ENCODE measurements at regions not wholly inside any gene's neighbourhood (a gene's known extent, or its start where the extent isn't known, plus 50 kb on each side); places are given as distances from the start of the nearest gene placed in this dataset.

- TF ChIP-seq USF2 (CRISPR knock-in tag; IDR thresholded peaks at IDR 0.05): no peak
These were observed 231.1 kb upstream of the MDFIC2 start (continued) for GRCh38 chr3:70543493-70543892.

GRCh38 chr3:70539908-70540307 is 227.5 kb upstream of the MDFIC2 start:
- no peak for TF ChIP-seq ZNF219 (CRISPR knock-in tag; IDR thresholded peaks at IDR 0.05; ENCODE audit: borderline replicate concordance)
- no peak for TF ChIP-seq ZNF121 (CRISPR knock-in tag; IDR thresholded peaks at IDR 0.05)
- no peak for TF ChIP-seq IRF1 (CRISPR knock-in tag; IDR thresholded peaks at IDR 0.05)
- TF ChIP-seq SMAD4 (CRISPR knock-in tag; IDR thresholded peaks at IDR 0.05): no peak
- TF ChIP-seq E2F5 (CRISPR knock-in tag; IDR thresholded peaks at IDR 0.05): no peak
- TF ChIP-seq NFATC4 (CRISPR knock-in tag; IDR thresholded peaks at IDR 0.05): no peak
- TF ChIP-seq ZNF423 (CRISPR knock-in tag; IDR thresholded peaks at IDR 0.05): no peak
- no peak for TF ChIP-seq RELA (CRISPR knock-in tag; IDR thresholded peaks at IDR 0.05; ENCODE audit: borderline replicate concordance)
- TF ChIP-seq ZNF396 (CRISPR knock-in tag; IDR thresholded peaks at IDR 0.05; ENCODE audit: borderline replicate concordance): no peak
- TF ChIP-seq GRHL2 (CRISPR knock-in tag; IDR thresholded peaks at IDR 0.05; ENCODE audit: insufficient replicate concordance, severe bottlenecking): no peak
- no peak for TF ChIP-seq ARID4B (CRISPR knock-in tag; IDR thresholded peaks at IDR 0.05; ENCODE audit: borderline replicate concordance)
- TF ChIP-seq ZBTB43 (CRISPR knock-in tag; IDR thresholded peaks at IDR 0.05): no peak
- TF ChIP-seq NR3C1 (CRISPR knock-in tag; conservative IDR thresholded peaks at IDR 0.05; ENCODE audit: low read depth): no peak
- no peak for TF ChIP-seq NFYB (CRISPR knock-in tag; conservative IDR thresholded peaks at IDR 0.05; ENCODE audit: low read depth)
- TF ChIP-seq ESRRA (CRISPR knock-in tag; IDR thresholded peaks at IDR 0.05; ENCODE audit: borderline replicate concordance): no peak
- TF ChIP-seq TCF7 (CRISPR knock-in tag; IDR thresholded peaks at IDR 0.05; ENCODE audit: low read depth): no peak
- no peak for TF ChIP-seq ZSCAN18 (CRISPR knock-in tag; IDR thresholded peaks at IDR 0.05)
- TF ChIP-seq EMX1 (CRISPR knock-in tag; IDR thresholded peaks at IDR 0.05): no peak
- TF ChIP-seq ZNF138 (CRISPR knock-in tag; conservative IDR thresholded peaks at IDR 0.05): no peak
- no peak for TF ChIP-seq FOXP4 (CRISPR knock-in tag; IDR thresholded peaks at IDR 0.05)
- H3K4me3 Mint-ChIP-seq: no peak overlapping the region
- DNase-seq (ENCODE audit: low spot score) (no peak), ATAC-seq (no peak)
- H3K4me1 Mint-ChIP-seq: peaks cover 25% of the 10 kb centered on the region
- H3K27me3 Mint-ChIP-seq (ENCODE audit: low read depth): peaks cover 6% of the 10 kb centered on the region
- H3K9me3 Mint-ChIP-seq: peaks cover 21% of the 10 kb centered on the region
- ChIA-PET CTCF (no interaction called here), POLR2A (no interaction called here)
- H3K36me3 Mint-ChIP-seq: peaks cover 7% of the 10 kb centered on the region
- no peak overlapping the region for H3K27ac Mint-ChIP-seq

All from WTC11 (cell line).